Mesenchymal stem cell (in vitro differentiated cells and primary cell): ENCODE measurements at regions not wholly inside any gene's neighbourhood (a gene's known extent, or its start where the extent isn't known, plus 50 kb on each side); places are given as distances from the start of the nearest gene placed in this dataset.

Experiments used
- DNase-seq: peaks from one replicate; pipeline ENCODE4 v3.0.0-alpha.2; 2013
- H2AFZ ChIP-seq: one replicate; pipeline ENCODE4 v1.6.1; 2013; ENCODE audit warnings: low read depth, mild to moderate bottlenecking, control low read depth, inconsistent platforms, low read length, moderate library complexity
- H2AK5ac ChIP-seq: 2 replicates; pipeline ENCODE4 v1.6.1; 2013; ENCODE audit warnings: low read length, moderate library complexity, mild to moderate bottlenecking, inconsistent platforms; ENCODE audit not compliant: severe bottlenecking
- H2BK120ac ChIP-seq: one replicate; pipeline ENCODE4 v1.6.1; 2013; ENCODE audit warnings: low read depth, mild to moderate bottlenecking, inconsistent platforms, low read length, moderate library complexity
- H2BK12ac ChIP-seq, 2 experiments: one replicate each; pipeline ENCODE4 v1.6.1; 2013; ENCODE audit warnings: inconsistent platforms in 2 of 2, low read length in 2 of 2, mild to moderate bottlenecking in 2 of 2, moderate library complexity in 2 of 2, control low read depth in 1 of 2
- H2BK15ac ChIP-seq: one replicate; pipeline ENCODE4 v1.6.1; 2013; ENCODE audit warnings: mild to moderate bottlenecking, low read depth, inconsistent platforms; ENCODE audit not compliant: poor library complexity, severe bottlenecking
- H2BK5ac ChIP-seq: 2 replicates; pipeline ENCODE4 v1.6.1; 2013; ENCODE audit warnings: low read depth, mild to moderate bottlenecking, low read length, control low read depth, inconsistent platforms; ENCODE audit not compliant: poor library complexity, severe bottlenecking
- H3K14ac ChIP-seq, 2 experiments: one replicate each; pipeline ENCODE4 v1.6.1; 2013; ENCODE audit warnings: inconsistent platforms in 2 of 2, low read length in 2 of 2, control low read depth in 1 of 2, mild to moderate bottlenecking in 1 of 2, moderate library complexity in 1 of 2
- H3K18ac ChIP-seq, 2 experiments: one replicate each; pipeline ENCODE4 v1.6.1; 2013; ENCODE audit warnings: inconsistent platforms in 2 of 2, low read length in 2 of 2, control low read depth in 1 of 2, low read depth in 1 of 2, mild to moderate bottlenecking in 1 of 2
- H3K23ac ChIP-seq, 2 experiments: one replicate each; pipeline ENCODE4 v1.6.1; 2013; ENCODE audit warnings: inconsistent platforms in 2 of 2, low read length in 2 of 2, mild to moderate bottlenecking in 2 of 2, moderate library complexity in 2 of 2, control low read depth in 1 of 2
- H3K27ac ChIP-seq: 2 replicates; pipeline ENCODE4 v1.5.1; 2013; ENCODE audit warnings: mild to moderate bottlenecking, moderate library complexity, low read length, control low read depth, inconsistent platforms; ENCODE audit not compliant: poor library complexity, severe bottlenecking
- H3K27me3 ChIP-seq, 2 experiments: 2 replicates each; pipeline versions ENCODE4 v1.6.1 to v1.7.0; 2013; ENCODE audit warnings: low read length in 2 of 2, mild to moderate bottlenecking in 2 of 2, moderate library complexity in 2 of 2, control low read depth in 1 of 2, inconsistent platforms in 1 of 2; ENCODE audit not compliant: control insufficient read depth in 1 of 2, insufficient read depth in 1 of 2
- H3K36me3 ChIP-seq, 2 experiments: 2 replicates each; pipeline versions ENCODE4 v1.6.1 to v1.7.0; 2013; ENCODE audit warnings: low read length in 2 of 2, control low read depth in 1 of 2, inconsistent platforms in 1 of 2, low read depth in 1 of 2, mild to moderate bottlenecking in 1 of 2; ENCODE audit not compliant: insufficient read depth in 2 of 2, control insufficient read depth in 1 of 2
- H3K4ac ChIP-seq, 2 experiments: one replicate each; pipeline ENCODE4 v1.6.1; 2013; ENCODE audit warnings: inconsistent platforms in 2 of 2, low read length in 2 of 2, mild to moderate bottlenecking in 2 of 2, moderate library complexity in 2 of 2, control low read depth in 1 of 2, low read depth in 1 of 2
- H3K4me1 ChIP-seq: 2 replicates; pipeline ENCODE4 v1.6.1; 2013; ENCODE audit warnings: low read depth, low read length, control low read depth; ENCODE audit not compliant: control insufficient read depth, insufficient read depth
- H3K4me2 ChIP-seq: 2 replicates; pipeline ENCODE4 v1.6.1; 2013; ENCODE audit warnings: low read length, mild to moderate bottlenecking, inconsistent platforms; ENCODE audit not compliant: poor library complexity, severe bottlenecking
- H3K4me3 ChIP-seq, 2 experiments: 2 replicates each; pipeline versions ENCODE4 v1.5.1 to v1.7.0; 2013; ENCODE audit warnings: low read length in 2 of 2, mild to moderate bottlenecking in 2 of 2, control low read depth in 1 of 2, low read depth in 1 of 2; ENCODE audit not compliant: insufficient read depth in 1 of 2
- H3K79me1 ChIP-seq: replicated peaks from 2 replicates; pipeline ENCODE4 v1.6.1; 2013; ENCODE audit warnings: mild to moderate bottlenecking, control low read depth, low read length, inconsistent platforms; ENCODE audit not compliant: poor library complexity, severe bottlenecking
- H3K9ac ChIP-seq: 2 replicates; pipeline ENCODE4 v1.7.0; 2013; ENCODE audit warnings: mild to moderate bottlenecking, low read length, moderate library complexity
- H3K9me3 ChIP-seq: 2 replicates; pipeline ENCODE4 v1.7.0; 2013; ENCODE audit warnings: mild to moderate bottlenecking, low read length; ENCODE audit not compliant: control insufficient read depth
- H4K8ac ChIP-seq: one replicate; pipeline ENCODE4 v1.6.1; 2013; ENCODE audit warnings: inconsistent platforms, mild to moderate bottlenecking, low read length, moderate library complexity
- H4K91ac ChIP-seq: one replicate; pipeline ENCODE4 v1.6.1; 2013; ENCODE audit warnings: mild to moderate bottlenecking, low read length, inconsistent platforms
- WGBS: methylation state at CpG from one replicate; pipeline ENCODE4 v1.1.7; 2013; ENCODE audit warnings: mixed read lengths; 5-methylcytosine and 5-hydroxymethylcytosine counted together

DNA sequence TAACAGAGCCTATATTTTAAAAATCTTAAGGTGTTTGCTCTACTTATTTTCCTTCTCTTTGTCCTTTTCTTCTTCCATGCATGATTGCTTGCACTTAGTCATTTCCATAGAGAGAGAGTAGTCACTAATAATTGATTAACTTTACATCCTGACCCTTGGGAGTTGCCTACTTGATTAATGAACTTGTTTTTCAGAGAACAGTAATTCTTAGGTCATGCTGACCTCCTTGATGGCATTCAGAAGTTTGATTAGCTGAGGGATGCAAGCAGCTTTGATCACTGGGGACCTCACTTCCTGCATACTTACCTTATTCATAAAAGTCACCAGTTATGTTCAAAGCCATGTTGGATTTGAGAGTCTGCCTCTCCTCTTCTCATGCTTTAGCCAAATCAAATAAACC lies 715.6 kb upstream of the ID4 start:
- Histone ChIP-seq H2BK12ac (no peak overlapping the region), H3K14ac (no peak overlapping the region), H3K79me1 (no peaks in the 10 kb centered on the region), H4K8ac (no peak overlapping the region), H2BK5ac (no peak overlapping the region), H2AFZ (no peak overlapping the region), H3K27me3 (no peaks in the 10 kb centered on the region), H3K4me3 (no peak overlapping the region), H3K36me3 (no peaks in the 10 kb centered on the region), H3K18ac (no peak overlapping the region), H3K27ac (no peak overlapping the region), H4K91ac (no peak overlapping the region), H3K4me1 (no peaks in the 10 kb centered on the region), H3K9ac (no peak overlapping the region), H2BK120ac (no peak overlapping the region), H3K23ac (no peak overlapping the region), H3K4ac (no peak overlapping the region), H3K4me2 (no peak overlapping the region), H2BK15ac (no peak overlapping the region), H2AK5ac (no peak overlapping the region), H3K9me3 (peaks cover 18% of the 10 kb centered on the region)
- DNase-seq = no peak

DNA sequence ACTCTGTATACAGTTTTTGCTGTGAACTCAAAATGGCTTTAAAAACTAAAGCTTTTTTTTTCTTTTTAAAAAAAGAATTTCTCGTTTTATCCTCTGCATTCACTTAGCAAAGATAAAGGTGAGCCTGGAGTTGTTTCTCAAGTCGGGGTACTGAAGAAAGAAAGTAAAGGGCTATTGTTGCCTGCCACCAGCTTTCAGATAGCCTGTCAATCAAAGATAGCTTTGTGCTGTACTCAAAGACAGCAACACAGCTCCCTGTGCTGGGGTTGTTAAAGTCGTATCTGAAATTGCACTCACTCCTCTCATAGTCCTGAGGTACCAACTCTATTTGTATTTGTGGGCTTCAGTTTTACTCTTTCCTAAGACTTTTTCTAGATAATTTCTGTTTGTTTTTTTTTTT lies 710.1 kb upstream of the ID4 start:
- no peak overlapping the region for H2AFZ ChIP-seq
- H3K18ac ChIP-seq = no peak overlapping the region
- H3K4me2 ChIP-seq = no peak overlapping the region
- H3K27me3 ChIP-seq = no peaks in the 10 kb centered on the region
- H3K4me1 ChIP-seq = no peaks in the 10 kb centered on the region
- WGBS = 74% methylated on average over 2 of the region's 3 CpGs
- H3K23ac ChIP-seq = no peak overlapping the region
- no peak overlapping the region for H2BK5ac ChIP-seq
- H4K8ac ChIP-seq = no peak overlapping the region
- no peak overlapping the region for H3K4me3 ChIP-seq
- H3K27ac ChIP-seq = no peak overlapping the region
- no peak overlapping the region for H3K4ac ChIP-seq
- H2BK120ac ChIP-seq = no peak overlapping the region
- H2BK15ac ChIP-seq = no peak overlapping the region
- peaks cover 7% of the 10 kb centered on the region for H3K9me3 ChIP-seq
- H3K79me1 ChIP-seq = no peaks in the 10 kb centered on the region
- no peaks in the 10 kb centered on the region for H3K36me3 ChIP-seq
- no peak overlapping the region for H2AK5ac ChIP-seq
- no peak overlapping the region for H4K91ac ChIP-seq
- no peak overlapping the region for H3K9ac ChIP-seq
- no peak overlapping the region for H3K14ac ChIP-seq
- DNase-seq = no peak
- no peak overlapping the region for H2BK12ac ChIP-seq

DNA sequence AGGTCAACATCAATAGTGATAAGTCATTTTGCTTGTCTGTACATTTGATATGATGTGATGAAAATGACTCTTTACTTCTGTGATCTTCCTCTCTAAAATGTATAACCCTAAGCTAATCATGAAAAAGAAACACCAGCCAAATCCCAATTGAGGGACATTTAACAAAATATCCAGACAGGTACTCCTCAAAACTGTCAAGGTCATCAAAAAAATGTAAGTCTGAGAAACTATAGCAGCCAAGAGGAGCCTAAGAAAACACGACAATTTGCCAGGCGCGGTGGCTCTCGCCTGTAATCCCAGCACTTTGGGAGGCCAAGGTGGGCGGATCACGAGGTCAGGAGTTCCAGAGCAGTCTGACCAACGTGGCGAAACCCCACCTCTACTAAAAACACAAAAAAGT lies 708.5 kb upstream of the ID4 start:
- Histone ChIP-seq H4K8ac (no peak overlapping the region), H3K4me2 (no peak overlapping the region), H2BK15ac (no peak overlapping the region), H2BK12ac (no peak overlapping the region), H2BK5ac (no peak overlapping the region), H2AK5ac (no peak overlapping the region), H2BK120ac (no peak overlapping the region), H3K79me1 (no peaks in the 10 kb centered on the region), H3K27ac (no peak overlapping the region), H3K18ac (no peak overlapping the region), H3K9me3 (no peaks in the 10 kb centered on the region), H2AFZ (no peak overlapping the region), H3K4ac (no peak overlapping the region), H3K14ac (no peak overlapping the region), H3K4me1 (no peaks in the 10 kb centered on the region), H3K4me3 (no peak overlapping the region), H4K91ac (no peak overlapping the region), H3K23ac (no peak overlapping the region), H3K36me3 (no peaks in the 10 kb centered on the region), H3K27me3 (no peaks in the 10 kb centered on the region), H3K9ac (no peak overlapping the region)
- no peak for DNase-seq
- WGBS = 88% methylated on average over 6 of the region's 8 CpGs

DNA sequence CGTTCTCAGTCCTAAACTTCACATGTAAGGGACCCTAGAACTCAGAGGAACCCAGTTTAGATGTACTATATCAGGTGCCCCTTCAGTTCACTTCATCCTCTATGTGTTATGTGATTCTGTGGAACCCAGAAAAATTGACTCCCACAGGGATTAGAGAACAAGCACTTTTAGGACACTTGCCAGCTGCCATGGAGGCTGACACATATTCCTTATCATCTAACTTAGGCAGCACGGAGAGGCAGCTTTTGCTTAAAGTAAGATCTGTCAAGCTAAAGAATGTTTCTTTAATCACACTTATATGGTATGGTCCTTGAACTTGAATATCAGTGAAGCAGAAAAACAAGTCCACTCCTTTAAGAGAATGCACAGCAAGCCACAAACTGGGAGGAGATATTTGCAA lies 701.5 kb upstream of the ID4 start:
- H3K4ac ChIP-seq = no peak overlapping the region
- no peak overlapping the region for H4K8ac ChIP-seq
- no peaks in the 10 kb centered on the region for H3K36me3 ChIP-seq
- H3K9me3 ChIP-seq = peaks cover 3% of the 10 kb centered on the region
- H2BK120ac ChIP-seq = no peak overlapping the region
- WGBS = 67% methylated on average over 1 of the region's 2 CpGs
- DNase-seq = no peak
- H3K9ac ChIP-seq = no peak overlapping the region
- no peaks in the 10 kb centered on the region for H3K79me1 ChIP-seq
- H2AFZ ChIP-seq = no peak overlapping the region
- H2BK15ac ChIP-seq = no peak overlapping the region
- H3K23ac ChIP-seq = no peak overlapping the region
- no peaks in the 10 kb centered on the region for H3K27me3 ChIP-seq
- H2AK5ac ChIP-seq = no peak overlapping the region
- H3K4me2 ChIP-seq = no peak overlapping the region
- no peak overlapping the region for H3K18ac ChIP-seq
- no peak overlapping the region for H2BK5ac ChIP-seq
- H3K27ac ChIP-seq = no peak overlapping the region
- H3K4me1 ChIP-seq = no peaks in the 10 kb centered on the region
- no peak overlapping the region for H2BK12ac ChIP-seq
- H3K14ac ChIP-seq = no peak overlapping the region
- no peak overlapping the region for H3K4me3 ChIP-seq
- no peak overlapping the region for H4K91ac ChIP-seq
